ENCODE measurements at regions not wholly inside any gene's neighbourhood (a gene's known extent, or its start where the extent isn't known, plus 50 kb on each side); places are given as distances from the start of the nearest gene placed in this dataset.

- 93% methylated on average over 3 of the region's 3 CpGs for WGBS
- DNase-seq = no peak
These were observed 215.3 kb upstream of the SOX9 start for GRCh38 chr17:71905376-71906031.

DNA sequence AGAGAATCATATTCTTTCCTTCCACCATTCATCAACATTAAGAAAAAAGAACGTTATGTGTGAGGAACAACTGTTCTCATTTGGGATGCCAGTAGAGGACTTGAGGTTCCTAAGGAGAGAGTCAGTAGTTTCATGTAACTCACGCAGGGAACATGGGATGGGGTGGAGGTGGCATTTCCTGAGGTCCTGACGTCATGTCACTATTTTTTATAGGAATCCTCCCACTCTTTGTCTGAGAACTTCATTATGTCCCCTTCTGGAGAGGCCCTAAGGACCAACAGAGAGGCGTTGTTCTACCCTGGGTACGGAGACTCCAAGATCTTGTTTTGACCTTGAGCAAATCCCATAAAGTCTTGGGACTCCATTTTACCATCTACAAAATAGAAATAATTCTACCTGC is 211.7 kb upstream of the SOX9 start:
- WGBS = 73% methylated on average over 5 of the region's 5 CpGs
- Histone ChIP-seq H3K4me3 (ENCODE audit: low read length) (no peak overlapping the region), H3K27me3 (ENCODE audit: control insufficient read depth, insufficient read depth) (no peaks in the 10 kb centered on the region), H3K27ac (ENCODE audit: low read length) (no peak overlapping the region), H3K4me1 (ENCODE audit: control insufficient read depth, insufficient read depth, low read length) (no peaks in the 10 kb centered on the region), H3K9me3 (ENCODE audit: control insufficient read depth, low read length) (no peaks in the 10 kb centered on the region)
- ATAC-seq (no peak), DNase-seq (no peak)
- intact Hi-C loops (cut with DNase I) = no loop called here

More at GRCh38 chr17:71905376-71906031, 215.3 kb upstream of the SOX9 start:
- Histone ChIP-seq H3K9me3 (ENCODE audit: control insufficient read depth, low read length) (no peaks in the 10 kb centered on the region), H3K4me3 (ENCODE audit: low read length) (no peak overlapping the region), H3K27ac (ENCODE audit: low read length) (no peak overlapping the region), H3K4me1 (ENCODE audit: control insufficient read depth, insufficient read depth, low read length) (no peaks in the 10 kb centered on the region), H3K27me3 (ENCODE audit: control insufficient read depth, insufficient read depth) (no peaks in the 10 kb centered on the region)
- no peak for ATAC-seq
- intact Hi-C loops (cut with DNase I) = no loop called here

DNA sequence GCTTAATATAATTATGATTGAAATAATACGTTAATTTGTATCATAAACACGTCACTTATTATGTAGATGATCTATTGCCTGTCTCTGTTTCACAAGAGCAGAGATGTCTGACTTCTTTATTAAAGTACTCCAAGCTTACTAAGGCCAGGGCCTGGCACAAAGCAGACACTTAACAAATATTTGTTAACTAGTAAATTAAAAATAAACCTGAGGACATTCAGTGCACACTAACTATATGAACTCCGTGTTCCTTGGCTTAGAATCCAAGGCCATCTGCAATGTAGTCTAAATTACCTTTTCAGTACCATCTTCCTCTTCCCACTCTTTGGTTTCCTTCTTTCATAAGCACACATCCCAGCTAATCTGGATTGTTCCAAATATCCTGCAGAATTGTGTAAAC is 210.8 kb upstream of the SOX9 start:
- Histone ChIP-seq H3K4me3 (ENCODE audit: low read length) (no peak overlapping the region), H3K27me3 (ENCODE audit: control insufficient read depth, insufficient read depth) (no peaks in the 10 kb centered on the region), H3K27ac (ENCODE audit: low read length) (no peak overlapping the region), H3K9me3 (ENCODE audit: control insufficient read depth, low read length) (no peaks in the 10 kb centered on the region), H3K4me1 (ENCODE audit: control insufficient read depth, insufficient read depth, low read length) (no peaks in the 10 kb centered on the region)
- DNase-seq (no peak), ATAC-seq (no peak)
- 78% methylated on average over 3 of the region's 3 CpGs for WGBS
- intact Hi-C loops (cut with DNase I) = no loop called here

GRCh38 chr17:71914042-71914441 is 206.8 kb upstream of the SOX9 start:
- intact Hi-C loops (cut with DNase I) = no loop called here
- DNase-seq (no peak), ATAC-seq (no peak)

GRCh38 chr17:71914812-71915211 is 206.0 kb upstream of the SOX9 start:
- H3K4me3 ChIP-seq (ENCODE audit: low read length) = no peak overlapping the region
- no peaks in the 10 kb centered on the region for H3K27me3 ChIP-seq (ENCODE audit: control insufficient read depth, insufficient read depth)
- 80% methylated on average over 2 of the region's 2 CpGs for WGBS
- ATAC-seq (no peak), DNase-seq (no peak)
- intact Hi-C loops (cut with DNase I) = no loop called here
- H3K4me1 ChIP-seq (ENCODE audit: control insufficient read depth, insufficient read depth, low read length) = no peaks in the 10 kb centered on the region
- no peaks in the 10 kb centered on the region for H3K9me3 ChIP-seq (ENCODE audit: control insufficient read depth, low read length)
- no peak overlapping the region for H3K27ac ChIP-seq (ENCODE audit: low read length)

More at GRCh38 chr17:71914042-71914441, 206.8 kb upstream of the SOX9 start:
- Histone ChIP-seq H3K27ac (ENCODE audit: low read length) (no peak overlapping the region), H3K4me3 (ENCODE audit: low read length) (no peak overlapping the region), H3K27me3 (ENCODE audit: control insufficient read depth, insufficient read depth) (no peaks in the 10 kb centered on the region), H3K9me3 (ENCODE audit: control insufficient read depth, low read length) (no peaks in the 10 kb centered on the region), H3K4me1 (ENCODE audit: control insufficient read depth, insufficient read depth, low read length) (no peaks in the 10 kb centered on the region)
- WGBS = 72% methylated on average over 3 of the region's 3 CpGs

- intact Hi-C loops (cut with DNase I) = no loop called here
- H3K27ac ChIP-seq (ENCODE audit: low read length) = no peak overlapping the region
- no peak for DNase-seq
- H3K9me3 ChIP-seq (ENCODE audit: control insufficient read depth, low read length) = no peaks in the 10 kb centered on the region
- ATAC-seq = no peak
- H3K4me1 ChIP-seq (ENCODE audit: control insufficient read depth, insufficient read depth, low read length) = no peaks in the 10 kb centered on the region
- no peaks in the 10 kb centered on the region for H3K27me3 ChIP-seq (ENCODE audit: control insufficient read depth, insufficient read depth)
- 86% methylated on average over 2 of the region's 2 CpGs for WGBS
- H3K4me3 ChIP-seq (ENCODE audit: low read length) = no peak overlapping the region
These were observed 203.1 kb upstream of the SOX9 start for GRCh38 chr17:71917715-71918114.

GRCh38 chr17:71919186-71919585 is 201.6 kb upstream of the SOX9 start:
- H3K4me3 ChIP-seq (ENCODE audit: low read length) = no peak overlapping the region
- no peaks in the 10 kb centered on the region for H3K9me3 ChIP-seq (ENCODE audit: control insufficient read depth, low read length)
- no peak for ATAC-seq
- no peaks in the 10 kb centered on the region for H3K27me3 ChIP-seq (ENCODE audit: control insufficient read depth, insufficient read depth)
- no peak overlapping the region for H3K27ac ChIP-seq (ENCODE audit: low read length)
- WGBS = 76% methylated on average over 2 of the region's 2 CpGs
- H3K4me1 ChIP-seq (ENCODE audit: control insufficient read depth, insufficient read depth, low read length) = no peaks in the 10 kb centered on the region
- intact Hi-C loops (cut with DNase I) = no loop called here
- DNase-seq = no peak

- Histone ChIP-seq H3K4me1 (ENCODE audit: control insufficient read depth, insufficient read depth, low read length) (no peaks in the 10 kb centered on the region), H3K9me3 (ENCODE audit: control insufficient read depth, low read length) (no peaks in the 10 kb centered on the region), H3K27ac (ENCODE audit: low read length) (no peak overlapping the region), H3K4me3 (ENCODE audit: low read length) (no peak overlapping the region), H3K27me3 (ENCODE audit: control insufficient read depth, insufficient read depth) (no peaks in the 10 kb centered on the region)
- 68% methylated on average over 7 of the region's 7 CpGs for WGBS
- intact Hi-C loops (cut with DNase I) = no loop called here
- DNase-seq (no peak), ATAC-seq (no peak)
These were observed 200.9 kb upstream of the SOX9 start for GRCh38 chr17:71919896-71920295.

- Histone ChIP-seq H3K27me3 (ENCODE audit: control insufficient read depth, insufficient read depth) (no peaks in the 10 kb centered on the region), H3K9me3 (ENCODE audit: control insufficient read depth, low read length) (no peaks in the 10 kb centered on the region), H3K27ac (ENCODE audit: low read length) (no peak overlapping the region), H3K4me1 (ENCODE audit: control insufficient read depth, insufficient read depth, low read length) (no peaks in the 10 kb centered on the region), H3K4me3 (ENCODE audit: low read length) (no peak overlapping the region)
- 87% methylated on average over 2 of the region's 2 CpGs for WGBS
- DNase-seq (no peak), ATAC-seq (no peak)
- intact Hi-C loops (cut with DNase I) = no loop called here
These were observed 199.0 kb upstream of the SOX9 start for GRCh38 chr17:71921796-71922195.

GRCh38 chr17:71922439-71922838 is 198.4 kb upstream of the SOX9 start:
- Histone ChIP-seq H3K27ac (ENCODE audit: low read length) (no peak overlapping the region), H3K4me3 (ENCODE audit: low read length) (no peak overlapping the region), H3K27me3 (ENCODE audit: control insufficient read depth, insufficient read depth) (no peaks in the 10 kb centered on the region), H3K4me1 (ENCODE audit: control insufficient read depth, insufficient read depth, low read length) (no peaks in the 10 kb centered on the region), H3K9me3 (ENCODE audit: control insufficient read depth, low read length) (no peaks in the 10 kb centered on the region)
- intact Hi-C loops (cut with DNase I) = no loop called here
- no peak for DNase-seq
- no peak for ATAC-seq

GRCh38 chr17:71926746-71927398 is 193.9 kb upstream of the SOX9 start:
- intact Hi-C loops (cut with DNase I) = no loop called here
- ATAC-seq = no peak
- 81% methylated on average over 5 of the region's 5 CpGs for WGBS

DNA sequence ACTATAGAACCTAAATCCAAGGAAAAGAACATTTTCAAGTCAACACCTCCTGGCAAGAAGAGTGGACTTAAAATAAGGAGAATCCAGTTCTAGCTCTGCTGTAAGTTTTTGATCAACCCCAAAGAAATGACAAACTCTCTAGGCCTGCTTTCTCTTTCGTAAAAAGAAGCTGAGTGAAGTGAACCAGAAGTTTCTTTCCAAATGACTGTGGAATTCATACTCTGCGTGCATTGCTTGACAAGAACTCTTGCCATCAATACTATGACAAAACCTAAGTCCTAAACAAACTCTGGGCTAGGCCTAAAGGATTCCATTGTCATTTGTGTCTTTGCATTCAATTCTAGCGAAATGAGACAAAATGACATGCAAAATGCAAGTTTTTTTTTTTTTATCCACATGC is 187.5 kb upstream of the SOX9 start:
- no peaks in the 10 kb centered on the region for H3K9me3 ChIP-seq (ENCODE audit: control insufficient read depth, low read length)
- no peak overlapping the region for H3K27ac ChIP-seq (ENCODE audit: low read length)
- intact Hi-C loops (cut with DNase I) = no loop called here
- H3K27me3 ChIP-seq (ENCODE audit: control insufficient read depth, insufficient read depth) = no peaks in the 10 kb centered on the region
- H3K4me3 ChIP-seq (ENCODE audit: low read length) = no peak overlapping the region
- DNase-seq = no peak
- no peaks in the 10 kb centered on the region for H3K4me1 ChIP-seq (ENCODE audit: control insufficient read depth, insufficient read depth, low read length)
- whole genome bisulfite sequencing = 82% methylated on average over 3 of the region's 3 CpGs
- ATAC-seq = no peak

More at GRCh38 chr17:71926746-71927398, 193.9 kb upstream of the SOX9 start:
- Histone ChIP-seq H3K4me3 (ENCODE audit: low read length) (no peak overlapping the region), H3K4me1 (ENCODE audit: control insufficient read depth, insufficient read depth, low read length) (no peaks in the 10 kb centered on the region), H3K27ac (ENCODE audit: low read length) (no peak overlapping the region), H3K27me3 (ENCODE audit: control insufficient read depth, insufficient read depth) (no peaks in the 10 kb centered on the region), H3K9me3 (ENCODE audit: control insufficient read depth, low read length) (no peaks in the 10 kb centered on the region)
- DNase-seq = no peak
